Hepatocyte (in vitro differentiated cells): ENCODE measurements at regions not wholly inside any gene's neighbourhood (a gene's known extent, or its start where the extent isn't known, plus 50 kb on each side); places are given as distances from the start of the nearest gene placed in this dataset.
"Not testable (repeated sequence)": the region's sequence is repeated elsewhere in the genome, so short reads cannot be mapped to it uniquely, and the experiment has no call there.

Source experiments
- CTCF ChIP-seq: fragments of 200-600 bp; sonication (generic); IDR thresholded peaks from 2 replicates; pipeline ENCODE4 v1.5.1; 2016; ENCODE audit warnings: antibody characterized with exemption, mild to moderate bottlenecking; ENCODE audit not compliant: poor library complexity
- EZH2phosphoT487 ChIP-seq: fragments of 200-600 bp; sonication (generic); IDR thresholded peaks from one replicate; pipeline ENCODE4 v1.6.1; 2018; ENCODE audit warnings: antibody characterized with exemption, mild to moderate bottlenecking, low read depth, moderate library complexity; ENCODE audit not compliant: unreplicated experiment, severe bottlenecking

DNA sequence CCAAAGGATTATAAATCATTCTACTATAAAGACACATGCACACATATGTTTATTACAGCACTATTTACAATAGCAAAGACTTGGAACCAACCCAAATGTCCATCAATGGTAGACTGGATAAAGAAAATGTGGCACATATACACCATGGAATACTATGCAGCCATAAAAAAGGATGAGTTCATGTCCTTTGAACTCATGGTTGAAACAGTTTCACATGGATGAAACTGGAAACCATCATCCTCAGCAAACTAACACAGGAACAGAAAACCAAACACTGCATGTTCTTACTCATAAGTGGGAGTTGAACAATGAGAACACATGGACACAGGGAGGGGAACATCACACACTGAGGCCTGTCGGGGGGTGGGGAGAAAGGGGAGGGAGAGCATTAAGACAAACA lies 116.2 kb upstream of the FOXB1 start:
- not testable (repeated sequence) for TF ChIP-seq CTCF, EZH2phosphoT487
